SK-N-SH treated with all-trans-retinoic acid at 6 μM for 48 hours (cell line): ENCODE measurements at regions not wholly inside any gene's neighbourhood (a gene's known extent, or its start where the extent isn't known, plus 50 kb on each side); places are given as distances from the start of the nearest gene placed in this dataset.

Source experiments
- ATAC-seq: fragments of 200-7000 bp; cut with Tn5 transposase; 3 replicates; pipeline ENCODE4 v1.9.1; 2020; ENCODE audit warnings: mild to moderate bottlenecking, moderate library complexity
- ARNTL ChIP-seq: fragments of 450-650 bp; formaldehyde crosslinking; IDR thresholded peaks from 2 replicates; pipeline ENCODE4 v1.5.0; 2020; ENCODE audit warnings: low read depth, mild to moderate bottlenecking, moderate library complexity, borderline replicate concordance
- BACH2 ChIP-seq: fragments of 250-450 bp; sonication (Bioruptor Pico); IDR thresholded peaks from 2 replicates; pipeline ENCODE4 v1.9.0; 2021; ENCODE audit warnings: mild to moderate bottlenecking, borderline replicate concordance
- CSDC2 ChIP-seq: fragments of 250-450 bp; sonication (Bioruptor Pico); IDR thresholded peaks from 2 replicates; pipeline ENCODE4 v1.5.0; 2020; ENCODE audit warnings: mild to moderate bottlenecking, moderate library complexity
- CSRNP3 ChIP-seq: fragments of 250-450 bp; sonication (Bioruptor Pico); IDR thresholded peaks from 2 replicates; pipeline ENCODE4 v1.5.1; 2021; ENCODE audit warnings: mild to moderate bottlenecking, moderate library complexity
- ESRRG ChIP-seq: fragments of 250-450 bp; sonication (Bioruptor Pico); IDR thresholded peaks from 2 replicates; pipeline ENCODE4 v1.6.1; 2021; ENCODE audit warnings: mild to moderate bottlenecking
- GLIS3 ChIP-seq: fragments of 250-450 bp; sonication (Bioruptor Pico); IDR thresholded peaks from 2 replicates; pipeline ENCODE4 v1.5.0; 2020; ENCODE audit warnings: mild to moderate bottlenecking, moderate library complexity
- ISL1 ChIP-seq: fragments of 250-450 bp; sonication (Bioruptor Pico); IDR thresholded peaks from 2 replicates; pipeline ENCODE4 v2.1.2; 2022; ENCODE audit warnings: mild to moderate bottlenecking, moderate library complexity
- OSR1 ChIP-seq: fragments of 250-450 bp; sonication (Bioruptor Pico); IDR thresholded peaks from 2 replicates; pipeline ENCODE4 v1.8.0; 2022; ENCODE audit warnings: moderate library complexity, mild to moderate bottlenecking, inconsistent platforms
- PATZ1 ChIP-seq: fragments of 250-450 bp; sonication (Bioruptor Pico); IDR thresholded peaks from 2 replicates; pipeline ENCODE4 v1.8.0; 2020; ENCODE audit warnings: mild to moderate bottlenecking, moderate library complexity, borderline replicate concordance
- PPARA ChIP-seq: fragments of 250-450 bp; sonication (Bioruptor Pico); IDR thresholded peaks from 2 replicates; pipeline ENCODE4 v1.5.0; 2020; ENCODE audit warnings: mild to moderate bottlenecking, borderline replicate concordance
- RARB ChIP-seq: fragments of 250-450 bp; sonication (Bioruptor Pico); IDR thresholded peaks from 2 replicates; pipeline ENCODE4 v1.8.0; 2021; ENCODE audit warnings: mild to moderate bottlenecking, moderate library complexity
- SNAI2 ChIP-seq: fragments of 250-450 bp; sonication (Bioruptor Pico); IDR thresholded peaks from 2 replicates; pipeline ENCODE4 v1.5.0; 2020; ENCODE audit warnings: mild to moderate bottlenecking, moderate library complexity
- TCF4 ChIP-seq: fragments of 250-450 bp; sonication (Bioruptor Pico); IDR thresholded peaks from 2 replicates; pipeline ENCODE4 v1.8.0; 2021; ENCODE audit warnings: mild to moderate bottlenecking, moderate library complexity, borderline replicate concordance
- TSHZ2 ChIP-seq: fragments of 250-450 bp; sonication (Bioruptor Pico); IDR thresholded peaks from 2 replicates; pipeline ENCODE4 v1.5.0; 2020; ENCODE audit warnings: mild to moderate bottlenecking, moderate library complexity
- ZC3H10 ChIP-seq: fragments of 250-450 bp; sonication (Bioruptor Pico); IDR thresholded peaks from 2 replicates; pipeline ENCODE4 v1.5.1; 2021; ENCODE audit warnings: mild to moderate bottlenecking, moderate library complexity
- ZFP3 ChIP-seq: fragments of 250-450 bp; sonication (Bioruptor Pico); IDR thresholded peaks from 2 replicates; pipeline ENCODE4 v1.5.0; 2020; ENCODE audit warnings: mild to moderate bottlenecking, moderate library complexity
- ZNF565 ChIP-seq: fragments of 450-650 bp; formaldehyde crosslinking; conservative IDR thresholded peaks from 2 replicates; pipeline ENCODE4 v1.5.0; 2020; ENCODE audit warnings: low read depth, mild to moderate bottlenecking, moderate library complexity
- ZNF70 ChIP-seq: fragments of 450-650 bp; formaldehyde crosslinking; IDR thresholded peaks from 2 replicates; pipeline ENCODE4 v1.5.0; 2020; ENCODE audit warnings: mild to moderate bottlenecking, moderate library complexity
- ZNF8 ChIP-seq: fragments of 450-650 bp; formaldehyde crosslinking; IDR thresholded peaks from 2 replicates; pipeline ENCODE4 v1.5.0; 2020; ENCODE audit warnings: mild to moderate bottlenecking, moderate library complexity
- TF ChIP-seq, protein P1 (sequence below): fragments of 250-450 bp; sonication (Bioruptor Pico); IDR thresholded peaks from 2 replicates; pipeline ENCODE4 v1.5.1; 2020; ENCODE audit warnings: low read depth, mild to moderate bottlenecking, moderate library complexity

GRCh38 chr11:86172894-86173293, 71.7 kb upstream of the EED start:
- ATAC-seq: peak; percentile 20
- TF ChIP-seq ESRRG (no peak), RARB (CRISPR knock-in tag) (no peak), TSHZ2 (CRISPR knock-in tag) (no peak), ZFP3 (CRISPR knock-in tag) (0 out of 2 replicates have a peak, but pooled peaks have one; percentile 17), CSDC2 (CRISPR knock-in tag) (no peak)

DNA sequence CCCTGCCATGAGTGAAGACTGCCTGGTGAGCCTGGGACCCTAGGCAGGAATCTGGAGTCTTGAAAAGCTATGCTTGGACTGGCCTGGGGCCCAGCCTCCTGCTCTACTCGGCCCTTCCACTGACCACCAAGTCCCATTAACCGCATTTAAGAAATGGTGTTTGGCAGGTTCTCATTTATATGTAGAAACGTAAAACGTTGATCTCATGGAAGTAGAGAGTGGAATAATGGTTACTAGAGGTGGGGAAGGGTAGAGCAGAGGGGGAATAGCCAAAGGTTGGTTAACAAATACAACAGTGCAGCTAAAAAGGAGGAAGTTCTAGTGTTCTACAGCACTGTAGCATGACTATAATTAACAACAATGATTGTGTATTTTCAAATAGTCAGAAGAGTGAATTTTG, 72.9 kb upstream of the EED start:
- TF ChIP-seq GLIS3 (CRISPR knock-in tag): no peak
- no peak for TF ChIP-seq BACH2 (CRISPR knock-in tag)
- no peak for TF ChIP-seq OSR1
- TF ChIP-seq ZNF70 (CRISPR knock-in tag): no peak
- no peak for TF ChIP-seq PATZ1 (CRISPR knock-in tag)
- no peak for TF ChIP-seq RARB (CRISPR knock-in tag)
- TF ChIP-seq ZNF565: no peak
- no peak for TF ChIP-seq ISL1 (CRISPR knock-in tag)
- TF ChIP-seq ZC3H10: no peak
- no peak for TF ChIP-seq SNAI2 (CRISPR knock-in tag)
- no peak for TF ChIP-seq TCF4
- no peak for TF ChIP-seq PPARA (CRISPR knock-in tag)
- TF ChIP-seq CSRNP3 (CRISPR knock-in tag): no peak
- no peak for TF ChIP-seq ARNTL (CRISPR knock-in tag)
- no peak for TF ChIP-seq CSDC2 (CRISPR knock-in tag)
- no peak for TF ChIP-seq ZNF8 (CRISPR knock-in tag)
- TF ChIP-seq, protein P1, sequence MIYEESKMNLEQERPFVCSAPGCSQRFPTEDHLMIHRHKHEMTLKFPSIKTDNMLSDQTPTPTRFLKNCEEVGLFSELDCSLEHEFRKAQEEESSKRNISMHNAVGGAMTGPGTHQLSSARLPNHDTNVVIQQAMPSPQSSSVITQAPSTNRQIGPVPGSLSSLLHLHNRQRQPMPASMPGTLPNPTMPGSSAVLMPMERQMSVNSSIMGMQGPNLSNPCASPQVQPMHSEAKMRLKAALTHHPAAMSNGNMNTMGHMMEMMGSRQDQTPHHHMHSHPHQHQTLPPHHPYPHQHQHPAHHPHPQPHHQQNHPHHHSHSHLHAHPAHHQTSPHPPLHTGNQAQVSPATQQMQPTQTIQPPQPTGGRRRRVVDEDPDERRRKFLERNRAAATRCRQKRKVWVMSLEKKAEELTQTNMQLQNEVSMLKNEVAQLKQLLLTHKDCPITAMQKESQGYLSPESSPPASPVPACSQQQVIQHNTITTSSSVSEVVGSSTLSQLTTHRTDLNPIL (CRISPR knock-in tag): no peak
- no peak for TF ChIP-seq TSHZ2 (CRISPR knock-in tag)
- TF ChIP-seq ZFP3 (CRISPR knock-in tag): no peak
- no peak for ATAC-seq

GRCh38 chr11:86167499-86168164, 76.9 kb upstream of the EED start:
- no peak for TF ChIP-seq ZNF70 (CRISPR knock-in tag)
- peak; percentile 61; the same call in 1 of the 2 replicates for TF ChIP-seq ZFP3 (CRISPR knock-in tag)
- TF ChIP-seq ISL1 (CRISPR knock-in tag): peak; percentile 25
- ATAC-seq: peak; percentile 83
